ENCODE measurements at regions not wholly inside any gene's neighbourhood (a gene's known extent, or its start where the extent isn't known, plus 50 kb on each side); places are given as distances from the start of the nearest gene placed in this dataset.

DNA sequence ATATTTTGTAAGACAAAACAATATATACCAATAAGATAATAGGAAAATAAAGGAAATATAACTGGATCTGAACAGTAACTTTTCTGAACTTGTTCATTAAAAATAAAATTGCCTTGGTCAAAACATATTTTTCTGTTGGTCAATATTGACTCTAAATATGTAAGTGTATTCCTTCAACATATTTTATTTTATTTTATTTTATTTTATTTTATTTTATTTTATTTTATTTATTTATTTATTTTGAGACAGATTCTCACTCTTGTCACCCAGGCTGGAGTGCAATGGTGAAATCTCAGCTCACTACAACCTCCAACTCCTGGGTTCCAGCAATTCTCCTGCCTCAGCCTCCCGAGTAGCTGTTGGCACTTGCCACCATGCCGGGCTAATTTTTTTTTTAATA is 571.0 kb downstream of the NR2F1-AS1 start:
- Histone ChIP-seq H3F3A (ENCODE audit: insufficient read depth, low read length, poor library complexity, severe bottlenecking) (no peaks in the 10 kb centered on the region), H3K4me2 (ENCODE audit: low read length) (no peak overlapping the region), H3K9ac (ENCODE audit: low read length) (no peak overlapping the region), H3K4me3 (ENCODE audit: low read length) (no peak overlapping the region), H3K9me3 (ENCODE audit: low read length) (no peaks in the 10 kb centered on the region), H3K36me3 (ENCODE audit: insufficient read depth, low read length) (no peaks in the 10 kb centered on the region), H3K27ac (ENCODE audit: low read length) (no peak overlapping the region), H3K79me2 (replicated peaks; ENCODE audit: insufficient read depth, low read length) (no peaks in the 10 kb centered on the region), H2AFZ (ENCODE audit: low read depth, low read length) (no peak overlapping the region), H3K9me2 (ENCODE audit: insufficient read depth, low read length) (no peaks in the 10 kb centered on the region), H3K27me3 (ENCODE audit: insufficient read depth, low read depth, low read length) (no peaks in the 10 kb centered on the region), H4K20me1 (ENCODE audit: insufficient read depth) (no peaks in the 10 kb centered on the region)
- TF ChIP-seq EP300 (conservative IDR thresholded peaks at IDR 0.05; ENCODE audit: poor library complexity, severe bottlenecking) (no peak), TAF1 (IDR thresholded peaks at IDR 0.05; ENCODE audit: low read depth) (no peak), SMC3 (conservative IDR thresholded peaks at IDR 0.05; ENCODE audit: poor library complexity) (no peak), CTCF (IDR thresholded peaks at IDR 0.05; ENCODE audit: poor library complexity, severe bottlenecking) (no peak), RAD21 (conservative IDR thresholded peaks at IDR 0.05) (no peak), POLR2AphosphoS5 (IDR thresholded peaks at IDR 0.05) (no peak), EZH2 (IDR thresholded peaks at IDR 0.05; ENCODE audit: borderline replicate concordance, insufficient read depth, low read length, poor library complexity, severe bottlenecking) (no peak), MXI1 (conservative IDR thresholded peaks at IDR 0.05; ENCODE audit: poor library complexity, severe bottlenecking) (no peak)
- TF ChIP-seq, protein P1, sequence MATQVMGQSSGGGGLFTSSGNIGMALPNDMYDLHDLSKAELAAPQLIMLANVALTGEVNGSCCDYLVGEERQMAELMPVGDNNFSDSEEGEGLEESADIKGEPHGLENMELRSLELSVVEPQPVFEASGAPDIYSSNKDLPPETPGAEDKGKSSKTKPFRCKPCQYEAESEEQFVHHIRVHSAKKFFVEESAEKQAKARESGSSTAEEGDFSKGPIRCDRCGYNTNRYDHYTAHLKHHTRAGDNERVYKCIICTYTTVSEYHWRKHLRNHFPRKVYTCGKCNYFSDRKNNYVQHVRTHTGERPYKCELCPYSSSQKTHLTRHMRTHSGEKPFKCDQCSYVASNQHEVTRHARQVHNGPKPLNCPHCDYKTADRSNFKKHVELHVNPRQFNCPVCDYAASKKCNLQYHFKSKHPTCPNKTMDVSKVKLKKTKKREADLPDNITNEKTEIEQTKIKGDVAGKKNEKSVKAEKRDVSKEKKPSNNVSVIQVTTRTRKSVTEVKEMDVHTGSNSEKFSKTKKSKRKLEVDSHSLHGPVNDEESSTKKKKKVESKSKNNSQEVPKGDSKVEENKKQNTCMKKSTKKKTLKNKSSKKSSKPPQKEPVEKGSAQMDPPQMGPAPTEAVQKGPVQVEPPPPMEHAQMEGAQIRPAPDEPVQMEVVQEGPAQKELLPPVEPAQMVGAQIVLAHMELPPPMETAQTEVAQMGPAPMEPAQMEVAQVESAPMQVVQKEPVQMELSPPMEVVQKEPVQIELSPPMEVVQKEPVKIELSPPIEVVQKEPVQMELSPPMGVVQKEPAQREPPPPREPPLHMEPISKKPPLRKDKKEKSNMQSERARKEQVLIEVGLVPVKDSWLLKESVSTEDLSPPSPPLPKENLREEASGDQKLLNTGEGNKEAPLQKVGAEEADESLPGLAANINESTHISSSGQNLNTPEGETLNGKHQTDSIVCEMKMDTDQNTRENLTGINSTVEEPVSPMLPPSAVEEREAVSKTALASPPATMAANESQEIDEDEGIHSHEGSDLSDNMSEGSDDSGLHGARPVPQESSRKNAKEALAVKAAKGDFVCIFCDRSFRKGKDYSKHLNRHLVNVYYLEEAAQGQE (IDR thresholded peaks at IDR 0.05; ENCODE audit: borderline replicate concordance), result no peak

- no peaks in the 10 kb centered on the region for H4K20me1 ChIP-seq (ENCODE audit: insufficient read depth)
- H3F3A ChIP-seq (ENCODE audit: insufficient read depth, low read length, poor library complexity, severe bottlenecking), result no peaks in the 10 kb centered on the region
- no peak overlapping the region for H3K4me3 ChIP-seq (ENCODE audit: low read length)
- no peaks in the 10 kb centered on the region for H3K9me2 ChIP-seq (ENCODE audit: insufficient read depth, low read length)
- H3K79me2 ChIP-seq (replicated peaks; ENCODE audit: insufficient read depth, low read length), result no peaks in the 10 kb centered on the region
- no peak overlapping the region for H2AFZ ChIP-seq (ENCODE audit: low read depth, low read length)
- H3K27ac ChIP-seq (ENCODE audit: low read length), result no peak overlapping the region
- no peaks in the 10 kb centered on the region for H3K27me3 ChIP-seq (ENCODE audit: insufficient read depth, low read depth, low read length)
- no peaks in the 10 kb centered on the region for H3K9me3 ChIP-seq (ENCODE audit: low read length)
- no peaks in the 10 kb centered on the region for H3K36me3 ChIP-seq (ENCODE audit: insufficient read depth, low read length)
- TF ChIP-seq, protein P1 (IDR thresholded peaks at IDR 0.05; ENCODE audit: borderline replicate concordance), result no peak
- TF ChIP-seq RAD21 (conservative IDR thresholded peaks at IDR 0.05) (no peak), TAF1 (IDR thresholded peaks at IDR 0.05; ENCODE audit: low read depth) (no peak), SMC3 (conservative IDR thresholded peaks at IDR 0.05; ENCODE audit: poor library complexity) (no peak), EZH2 (IDR thresholded peaks at IDR 0.05; ENCODE audit: borderline replicate concordance, insufficient read depth, low read length, poor library complexity, severe bottlenecking) (no peak), POLR2AphosphoS5 (IDR thresholded peaks at IDR 0.05) (no peak), MXI1 (conservative IDR thresholded peaks at IDR 0.05; ENCODE audit: poor library complexity, severe bottlenecking) (no peak), CTCF (IDR thresholded peaks at IDR 0.05; ENCODE audit: poor library complexity, severe bottlenecking) (no peak), EP300 (conservative IDR thresholded peaks at IDR 0.05; ENCODE audit: poor library complexity, severe bottlenecking) (no peak)
- H3K9ac ChIP-seq (ENCODE audit: low read length), result no peak overlapping the region
- H3K4me2 ChIP-seq (ENCODE audit: low read length), result no peak overlapping the region
Measured at GRCh38 chr5:93008502-93009207, 572.4 kb downstream of the NR2F1-AS1 start.
